22Rv1 (cell line): ENCODE measurements at regions not wholly inside any gene's neighbourhood (a gene's known extent, or its start where the extent isn't known, plus 50 kb on each side); places are given as distances from the start of the nearest gene placed in this dataset.

Experiments
- H3K27ac ChIP-seq: fragments of 450-650 bp; 2 replicates; pipeline ENCODE4 v1.5.1; 2017
- ZFX ChIP-seq: fragments of 450-650 bp; IDR thresholded peaks from 2 replicates; pipeline ENCODE4 v1.6.1; 2017; ENCODE audit warnings: antibody characterized with exemption, borderline replicate concordance
- TF ChIP-seq, protein P1 (sequence below): fragments of 450-650 bp; IDR thresholded peaks from 2 replicates; pipeline ENCODE4 v1.5.1; 2017; ENCODE audit warnings: mild to moderate bottlenecking

DNA sequence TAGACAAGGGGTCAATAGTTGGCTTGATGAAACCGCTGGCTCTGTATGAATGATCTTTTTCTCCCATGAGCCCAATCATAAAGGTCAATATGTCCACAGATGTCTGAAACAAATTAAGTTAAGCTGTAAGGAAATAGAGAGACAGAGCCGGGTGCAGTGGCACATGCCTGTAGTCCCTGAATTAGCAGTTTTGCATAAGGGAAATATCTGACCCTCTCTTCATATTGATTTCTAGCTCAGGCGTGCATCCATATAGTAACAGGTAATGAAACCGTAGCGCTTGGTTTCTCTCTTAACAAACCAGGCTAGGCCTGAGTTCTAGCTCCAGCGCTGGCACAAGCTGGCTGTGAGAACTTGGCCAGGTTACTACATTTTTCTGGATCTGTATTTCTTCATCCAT, 118.1 kb upstream of the ERCC6L2 start:
- no peak overlapping the region for H3K27ac ChIP-seq
- TF ChIP-seq, protein P1, sequence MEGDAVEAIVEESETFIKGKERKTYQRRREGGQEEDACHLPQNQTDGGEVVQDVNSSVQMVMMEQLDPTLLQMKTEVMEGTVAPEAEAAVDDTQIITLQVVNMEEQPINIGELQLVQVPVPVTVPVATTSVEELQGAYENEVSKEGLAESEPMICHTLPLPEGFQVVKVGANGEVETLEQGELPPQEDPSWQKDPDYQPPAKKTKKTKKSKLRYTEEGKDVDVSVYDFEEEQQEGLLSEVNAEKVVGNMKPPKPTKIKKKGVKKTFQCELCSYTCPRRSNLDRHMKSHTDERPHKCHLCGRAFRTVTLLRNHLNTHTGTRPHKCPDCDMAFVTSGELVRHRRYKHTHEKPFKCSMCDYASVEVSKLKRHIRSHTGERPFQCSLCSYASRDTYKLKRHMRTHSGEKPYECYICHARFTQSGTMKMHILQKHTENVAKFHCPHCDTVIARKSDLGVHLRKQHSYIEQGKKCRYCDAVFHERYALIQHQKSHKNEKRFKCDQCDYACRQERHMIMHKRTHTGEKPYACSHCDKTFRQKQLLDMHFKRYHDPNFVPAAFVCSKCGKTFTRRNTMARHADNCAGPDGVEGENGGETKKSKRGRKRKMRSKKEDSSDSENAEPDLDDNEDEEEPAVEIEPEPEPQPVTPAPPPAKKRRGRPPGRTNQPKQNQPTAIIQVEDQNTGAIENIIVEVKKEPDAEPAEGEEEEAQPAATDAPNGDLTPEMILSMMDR = no peak
- no peak for TF ChIP-seq ZFX

DNA sequence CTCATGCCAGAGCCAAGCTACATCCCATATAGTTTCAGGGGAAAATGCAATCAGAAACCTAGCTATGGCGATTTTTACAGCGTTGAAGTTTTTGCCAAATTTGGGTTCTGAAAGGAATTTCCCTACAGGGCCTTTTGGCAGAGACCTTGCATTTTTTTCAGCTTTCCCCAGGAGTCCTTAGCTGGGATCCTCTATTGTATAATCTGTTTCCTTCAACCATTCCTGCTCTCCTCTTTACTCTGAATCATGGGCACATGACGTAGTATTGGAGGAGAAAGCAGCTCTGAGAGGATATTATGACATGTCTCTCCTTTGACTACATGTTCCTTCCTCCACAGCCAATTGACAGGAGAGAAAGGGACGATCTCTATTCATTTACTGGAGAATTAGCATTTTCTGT, 118.5 kb upstream of the ERCC6L2 start:
- H3K27ac ChIP-seq = no peak overlapping the region
- no peak for TF ChIP-seq ZFX

DNA sequence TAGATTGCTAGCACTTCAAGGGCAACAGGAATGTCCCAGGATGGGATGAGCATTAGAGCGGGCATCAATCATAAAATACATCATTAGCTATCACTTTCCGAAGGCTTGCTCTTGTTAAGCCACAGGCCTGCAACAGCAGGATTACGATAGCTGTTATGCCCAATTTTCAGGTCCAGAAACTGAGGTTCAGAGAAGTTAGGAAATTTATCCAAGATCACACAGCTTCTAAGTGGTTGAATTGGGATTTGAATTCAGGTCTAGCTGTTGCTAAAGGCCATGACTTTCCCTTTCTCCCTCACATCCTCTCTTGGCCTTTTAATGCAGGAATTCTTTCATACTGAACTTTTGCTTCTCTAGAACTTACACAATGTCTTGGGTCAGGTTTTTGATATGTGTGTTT, 119.4 kb upstream of the ERCC6L2 start:
- TF ChIP-seq ZFX = no peak
- TF ChIP-seq, protein P1 = no peak
- H3K27ac ChIP-seq = no peak overlapping the region

DNA sequence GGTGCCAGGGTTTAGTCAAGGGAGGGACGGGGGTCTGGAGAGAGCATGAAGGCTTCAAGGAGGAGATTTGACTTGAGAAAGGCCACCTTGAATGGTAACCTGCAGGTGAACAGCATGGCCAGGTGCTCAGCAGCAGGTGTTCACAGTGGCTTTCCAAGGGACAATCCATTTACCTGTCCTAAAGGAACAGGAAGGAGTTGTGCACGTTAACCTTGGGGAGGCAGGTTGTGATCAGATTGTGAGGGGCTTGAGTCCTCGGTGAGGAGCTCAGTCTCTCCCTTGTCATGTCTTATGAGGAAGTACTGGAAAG, 120.1 kb upstream of the ERCC6L2 start:
- no peak for TF ChIP-seq ZFX
- TF ChIP-seq, protein P1 = no peak
- no peak overlapping the region for H3K27ac ChIP-seq

DNA sequence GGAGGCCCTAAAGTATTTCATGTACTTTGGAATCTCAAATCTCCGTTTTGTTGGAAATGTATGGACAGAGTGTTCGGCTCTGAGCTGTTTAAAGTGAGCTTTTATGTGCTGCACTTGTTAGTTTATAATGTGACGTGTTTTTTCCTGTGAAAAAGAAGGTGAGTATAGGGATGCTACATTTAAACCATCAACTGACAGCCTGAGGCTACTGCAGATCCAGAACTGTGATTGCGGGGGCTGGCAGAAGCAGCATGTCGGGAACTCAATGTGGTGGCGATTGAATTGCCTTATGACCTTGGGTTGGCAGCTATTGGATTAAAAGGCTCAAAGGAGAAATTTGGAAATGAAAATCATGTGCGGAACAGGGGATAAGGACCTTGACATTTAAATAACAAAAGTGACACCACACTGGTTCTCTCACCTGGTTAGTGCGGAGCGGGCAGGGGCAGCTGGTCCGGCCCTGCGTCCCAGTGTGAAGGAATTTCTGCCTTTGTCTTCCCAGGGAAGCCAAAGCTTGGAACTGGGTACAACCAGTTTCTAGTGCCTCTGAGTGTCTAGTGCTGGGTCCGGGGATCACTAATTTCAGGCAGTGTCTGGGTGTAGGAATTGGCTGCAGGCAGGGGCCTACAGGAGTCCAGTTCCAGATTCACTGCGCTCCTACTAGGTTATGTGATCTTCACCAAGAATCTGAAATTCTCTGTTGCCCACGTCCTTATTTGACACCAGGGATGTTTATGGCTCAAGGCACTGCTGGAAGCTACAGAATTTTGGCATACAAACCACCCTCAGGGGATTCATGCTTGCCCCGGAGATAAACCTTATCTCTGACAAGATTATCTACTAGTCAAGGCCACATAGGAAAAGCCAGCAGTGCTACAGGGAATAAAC, 120.7 kb upstream of the ERCC6L2 start:
- TF ChIP-seq, protein P1 = no peak
- no peak for TF ChIP-seq ZFX
- no peak overlapping the region for H3K27ac ChIP-seq

DNA sequence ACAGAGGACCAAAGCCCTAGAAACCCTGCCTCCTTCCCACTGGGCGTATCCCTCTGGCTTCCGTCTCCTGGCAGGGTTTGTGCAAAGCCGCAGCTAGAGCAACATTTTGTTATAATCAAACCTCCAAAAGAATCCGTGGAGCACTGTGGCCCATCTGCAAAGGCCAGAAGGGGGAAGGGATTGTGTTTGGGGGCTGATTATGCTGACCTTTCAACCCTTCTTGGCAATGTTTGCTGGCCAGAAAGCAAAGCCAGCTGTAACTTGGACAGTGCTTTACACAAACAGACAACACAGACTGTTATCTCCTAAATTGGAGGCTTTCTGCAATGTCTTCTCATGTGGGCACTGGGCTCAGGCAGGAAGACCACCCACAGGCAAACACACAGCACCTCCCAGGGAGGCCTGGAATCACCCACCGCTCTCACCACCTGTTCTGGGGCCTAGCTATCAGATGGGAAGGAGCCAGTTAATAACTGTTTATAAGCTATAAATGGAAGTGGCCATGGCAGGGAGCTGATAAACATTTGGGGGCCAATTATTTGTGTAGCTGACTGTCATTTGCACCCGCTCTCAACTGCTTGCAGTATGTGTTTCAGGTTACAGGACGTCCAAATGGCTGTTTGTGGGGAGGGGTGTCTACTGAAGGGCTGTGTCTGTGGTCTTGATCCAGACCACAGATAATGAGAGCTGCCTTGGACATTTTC, 121.6 kb upstream of the ERCC6L2 start:
- TF ChIP-seq, protein P1 = no peak
- TF ChIP-seq ZFX = no peak
- no peak overlapping the region for H3K27ac ChIP-seq

DNA sequence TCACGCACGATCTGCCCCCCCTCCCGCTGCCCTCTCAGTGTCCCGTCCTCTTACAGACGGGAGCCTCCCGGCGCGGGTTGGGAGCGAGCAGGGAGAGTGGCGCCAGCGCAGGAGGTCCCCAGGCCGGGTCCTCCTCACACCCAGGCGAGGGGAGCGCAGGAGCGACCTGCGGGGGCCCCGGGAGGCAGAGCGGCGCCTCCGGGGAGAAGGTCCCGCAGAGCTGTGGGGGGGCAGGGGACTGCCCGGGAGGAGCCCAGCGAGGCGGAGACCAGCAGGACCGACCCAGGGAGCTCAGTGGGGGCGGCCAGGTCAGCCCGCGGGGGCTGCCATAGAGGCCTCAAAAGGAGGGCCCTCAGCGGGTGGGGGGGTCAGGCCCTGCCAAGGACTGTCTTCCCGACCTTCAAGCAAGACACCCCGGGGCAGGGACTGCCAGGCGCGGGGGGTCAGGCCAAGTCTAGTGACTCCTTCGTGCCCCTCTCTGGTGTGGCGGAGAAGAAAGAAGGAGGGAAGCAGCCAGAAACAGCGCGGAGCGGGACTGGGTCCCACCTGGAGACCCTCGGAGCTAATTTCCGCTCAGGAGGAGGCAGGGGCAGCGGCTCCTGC, 123.3 kb upstream of the ERCC6L2 start:
- H3K27ac ChIP-seq = no peak overlapping the region
- no peak for TF ChIP-seq ZFX
- TF ChIP-seq, protein P1 = no peak
